ENCODE measurements at regions not wholly inside any gene's neighbourhood (a gene's known extent, or its start where the extent isn't known, plus 50 kb on each side); places are given as distances from the start of the nearest gene placed in this dataset.

DNA sequence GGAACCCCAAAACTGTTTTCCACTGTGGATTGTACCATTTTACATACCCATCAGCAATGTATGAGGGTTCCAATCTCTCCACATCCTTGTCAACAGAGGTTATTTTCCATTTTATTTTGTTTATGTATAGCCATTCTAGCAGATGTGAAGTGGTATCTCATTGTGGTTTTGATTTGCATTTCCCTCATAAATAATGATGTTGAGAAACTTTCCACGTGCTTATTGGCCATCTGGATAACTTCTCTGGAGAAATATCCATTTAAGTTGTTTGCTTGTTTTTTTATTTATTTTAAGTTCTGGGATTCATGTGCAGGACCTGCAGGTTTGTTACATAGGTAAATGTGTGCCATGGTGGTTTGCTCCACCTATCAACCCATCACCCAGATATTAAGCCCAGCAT, 280.2 kb upstream of the USP25 start:
- TF ChIP-seq, protein P1, sequence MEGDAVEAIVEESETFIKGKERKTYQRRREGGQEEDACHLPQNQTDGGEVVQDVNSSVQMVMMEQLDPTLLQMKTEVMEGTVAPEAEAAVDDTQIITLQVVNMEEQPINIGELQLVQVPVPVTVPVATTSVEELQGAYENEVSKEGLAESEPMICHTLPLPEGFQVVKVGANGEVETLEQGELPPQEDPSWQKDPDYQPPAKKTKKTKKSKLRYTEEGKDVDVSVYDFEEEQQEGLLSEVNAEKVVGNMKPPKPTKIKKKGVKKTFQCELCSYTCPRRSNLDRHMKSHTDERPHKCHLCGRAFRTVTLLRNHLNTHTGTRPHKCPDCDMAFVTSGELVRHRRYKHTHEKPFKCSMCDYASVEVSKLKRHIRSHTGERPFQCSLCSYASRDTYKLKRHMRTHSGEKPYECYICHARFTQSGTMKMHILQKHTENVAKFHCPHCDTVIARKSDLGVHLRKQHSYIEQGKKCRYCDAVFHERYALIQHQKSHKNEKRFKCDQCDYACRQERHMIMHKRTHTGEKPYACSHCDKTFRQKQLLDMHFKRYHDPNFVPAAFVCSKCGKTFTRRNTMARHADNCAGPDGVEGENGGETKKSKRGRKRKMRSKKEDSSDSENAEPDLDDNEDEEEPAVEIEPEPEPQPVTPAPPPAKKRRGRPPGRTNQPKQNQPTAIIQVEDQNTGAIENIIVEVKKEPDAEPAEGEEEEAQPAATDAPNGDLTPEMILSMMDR (IDR thresholded peaks at IDR 0.05) = no peak
- no peak for TF ChIP-seq POLR2A (IDR thresholded peaks at IDR 0.05)

All from vagina (tissue), 2 donors.